ENCODE measurements at regions not wholly inside any gene's neighbourhood (a gene's known extent, or its start where the extent isn't known, plus 50 kb on each side); places are given as distances from the start of the nearest gene placed in this dataset.

DNA sequence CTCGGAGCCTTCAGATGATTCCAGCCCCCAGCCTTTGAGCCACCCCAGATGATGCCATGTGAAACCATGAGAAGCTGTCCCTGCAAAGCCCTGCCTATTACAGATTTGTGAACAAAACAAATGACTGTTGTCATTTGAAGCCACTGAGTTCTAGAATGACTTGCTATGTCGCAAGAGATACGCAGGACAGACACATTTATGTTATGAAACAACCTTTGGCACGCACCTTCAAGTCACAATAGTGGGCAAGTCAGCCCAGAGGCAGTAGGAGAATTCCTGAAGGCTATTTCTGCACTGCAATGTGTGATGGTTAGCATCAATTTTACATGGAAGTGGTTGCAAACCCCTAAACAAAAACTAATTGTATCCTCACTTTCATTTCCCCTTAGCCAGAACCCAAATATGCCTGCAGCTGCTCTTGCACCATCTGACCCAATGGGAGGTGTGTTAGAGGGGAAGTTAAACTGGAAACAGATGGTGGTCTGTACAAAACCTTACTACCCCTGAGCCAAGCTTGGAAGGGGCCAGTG lies 174.4 kb upstream of the ATP6AP2 start:
- Histone ChIP-seq H3K4me1 (ENCODE audit: control insufficient read depth, insufficient read depth, low read length) (no peaks in the 10 kb centered on the region), H3K4me3 (ENCODE audit: low read depth, low read length) (no peak overlapping the region), H3K36me3 (ENCODE audit: control insufficient read depth, insufficient read depth, low read length) (no peaks in the 10 kb centered on the region), H3K27me3 (ENCODE audit: control insufficient read depth, insufficient read depth, low read length) (peaks cover 6% of the 10 kb centered on the region), H3K27ac (ENCODE audit: low read depth, low read length) (no peak overlapping the region), H3K9me3 (ENCODE audit: control insufficient read depth, insufficient read depth, low read length) (peaks cover 3% of the 10 kb centered on the region)
- WGBS (ENCODE audit: insufficient coverage) = 69% methylated on average over 4 of the region's 4 CpGs
- DNase-seq (ENCODE audit: low read depth in 4 of 6, low spot score in 6 of 6) = peak in 2 of 6 donors; percentile 1 to 18

GRCh38 chrX:40405399-40405798 lies 175.4 kb upstream of the ATP6AP2 start:
- Histone ChIP-seq H3K4me1 (ENCODE audit: control insufficient read depth, insufficient read depth, low read length) (no peaks in the 10 kb centered on the region), H3K27me3 (ENCODE audit: control insufficient read depth, insufficient read depth, low read length) (peaks cover 6% of the 10 kb centered on the region), H3K27ac (ENCODE audit: low read depth, low read length) (no peak overlapping the region), H3K4me3 (ENCODE audit: low read depth, low read length) (no peak overlapping the region), H3K9me3 (ENCODE audit: control insufficient read depth, insufficient read depth, low read length) (peaks cover 3% of the 10 kb centered on the region), H3K36me3 (ENCODE audit: control insufficient read depth, insufficient read depth, low read length) (no peaks in the 10 kb centered on the region)
- no peak for DNase-seq (ENCODE audit: low read depth in 4 of 6, low spot score in 6 of 6)
- 100% methylated on average over 1 of the region's 3 CpGs for WGBS (ENCODE audit: insufficient coverage)

GRCh38 chrX:40403757-40404156 lies 177.0 kb upstream of the ATP6AP2 start:
- H3K4me1 ChIP-seq (ENCODE audit: control insufficient read depth, insufficient read depth, low read length) = no peaks in the 10 kb centered on the region
- H3K27me3 ChIP-seq (ENCODE audit: control insufficient read depth, insufficient read depth, low read length) = peaks cover 9% of the 10 kb centered on the region
- no peak overlapping the region for H3K4me3 ChIP-seq (ENCODE audit: low read depth, low read length)
- H3K36me3 ChIP-seq (ENCODE audit: control insufficient read depth, insufficient read depth, low read length) = no peaks in the 10 kb centered on the region
- no CpG with 5 or more reads among the region's 7 CpGs for WGBS (ENCODE audit: insufficient coverage)
- DNase-seq (ENCODE audit: low read depth in 4 of 6, low spot score in 6 of 6) = no peak
- H3K9me3 ChIP-seq (ENCODE audit: control insufficient read depth, insufficient read depth, low read length) = peaks cover under 1% of the 10 kb centered on the region
- no peak overlapping the region for H3K27ac ChIP-seq (ENCODE audit: low read depth, low read length)

DNA sequence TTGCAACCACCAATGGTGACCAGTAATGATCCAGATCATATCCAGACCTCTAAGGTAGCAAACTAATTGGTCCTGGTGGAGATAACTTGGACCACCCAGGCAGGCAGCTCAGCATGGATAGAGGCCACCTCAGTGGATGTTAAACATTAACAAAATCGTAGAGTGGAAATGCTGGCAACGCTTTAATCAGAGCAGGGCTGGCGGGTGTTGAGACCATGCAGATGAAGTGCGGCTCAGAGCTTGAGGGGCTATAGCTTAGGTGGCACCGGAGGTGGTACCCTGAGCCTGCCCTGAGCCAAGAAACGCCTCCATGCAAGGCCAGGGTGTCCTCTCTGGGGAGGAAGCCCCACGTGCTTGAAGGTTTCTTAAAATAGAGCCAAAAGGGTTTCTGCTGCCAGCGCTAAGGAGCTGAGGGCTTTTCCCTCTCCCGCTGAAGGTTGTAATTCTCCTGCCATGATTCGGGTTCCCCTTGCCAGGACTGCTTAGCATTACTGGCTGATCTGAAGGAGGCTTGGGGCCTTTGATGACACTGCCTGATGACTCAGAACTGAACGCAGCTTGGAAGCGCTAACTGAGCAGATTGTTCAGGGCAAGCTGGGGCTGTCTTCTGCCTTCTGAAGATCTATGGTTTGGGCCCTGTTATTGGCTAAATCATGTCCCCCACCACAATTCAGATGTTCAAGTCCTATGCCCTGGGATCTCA lies 177.8 kb upstream of the ATP6AP2 start:
- Histone ChIP-seq H3K27me3 (ENCODE audit: control insufficient read depth, insufficient read depth, low read length) (peaks cover 9% of the 10 kb centered on the region), H3K4me3 (ENCODE audit: low read depth, low read length) (no peak overlapping the region), H3K36me3 (ENCODE audit: control insufficient read depth, insufficient read depth, low read length) (no peaks in the 10 kb centered on the region), H3K27ac (ENCODE audit: low read depth, low read length) (no peak overlapping the region), H3K9me3 (ENCODE audit: control insufficient read depth, insufficient read depth, low read length) (no peaks in the 10 kb centered on the region), H3K4me1 (ENCODE audit: control insufficient read depth, insufficient read depth, low read length) (no peaks in the 10 kb centered on the region)
- whole genome bisulfite sequencing (ENCODE audit: insufficient coverage) = 60% methylated on average over 12 of the region's 12 CpGs
- peak in 1 of 6 donors; percentile 62 for DNase-seq (ENCODE audit: low read depth in 4 of 6, low spot score in 6 of 6)

- no peaks in the 10 kb centered on the region for H3K4me1 ChIP-seq (ENCODE audit: control insufficient read depth, insufficient read depth, low read length)
- no peaks in the 10 kb centered on the region for H3K9me3 ChIP-seq (ENCODE audit: control insufficient read depth, insufficient read depth, low read length)
- DNase-seq (ENCODE audit: low read depth in 4 of 6, low spot score in 6 of 6) = no peak
- H3K27me3 ChIP-seq (ENCODE audit: control insufficient read depth, insufficient read depth, low read length) = peaks cover 3% of the 10 kb centered on the region
- no peak overlapping the region for H3K27ac ChIP-seq (ENCODE audit: low read depth, low read length)
- no peak overlapping the region for H3K4me3 ChIP-seq (ENCODE audit: low read depth, low read length)
- 72% methylated on average over 2 of the region's 2 CpGs for WGBS (ENCODE audit: insufficient coverage)
- no peaks in the 10 kb centered on the region for H3K36me3 ChIP-seq (ENCODE audit: control insufficient read depth, insufficient read depth, low read length)
These were observed 185.7 kb upstream of the ATP6AP2 start for GRCh38 chrX:40395102-40395501.

GRCh38 chrX:40394302-40394701 lies 186.5 kb upstream of the ATP6AP2 start:
- Histone ChIP-seq H3K4me3 (ENCODE audit: low read depth, low read length) (no peak overlapping the region), H3K4me1 (ENCODE audit: control insufficient read depth, insufficient read depth, low read length) (no peaks in the 10 kb centered on the region), H3K9me3 (ENCODE audit: control insufficient read depth, insufficient read depth, low read length) (no peaks in the 10 kb centered on the region), H3K27ac (ENCODE audit: low read depth, low read length) (no peak overlapping the region), H3K36me3 (ENCODE audit: control insufficient read depth, insufficient read depth, low read length) (no peaks in the 10 kb centered on the region), H3K27me3 (ENCODE audit: control insufficient read depth, insufficient read depth, low read length) (peaks cover 3% of the 10 kb centered on the region)
- 85% methylated on average over 4 of the region's 5 CpGs for WGBS (ENCODE audit: insufficient coverage)
- no peak for DNase-seq (ENCODE audit: low read depth in 4 of 6, low spot score in 6 of 6)

DNA sequence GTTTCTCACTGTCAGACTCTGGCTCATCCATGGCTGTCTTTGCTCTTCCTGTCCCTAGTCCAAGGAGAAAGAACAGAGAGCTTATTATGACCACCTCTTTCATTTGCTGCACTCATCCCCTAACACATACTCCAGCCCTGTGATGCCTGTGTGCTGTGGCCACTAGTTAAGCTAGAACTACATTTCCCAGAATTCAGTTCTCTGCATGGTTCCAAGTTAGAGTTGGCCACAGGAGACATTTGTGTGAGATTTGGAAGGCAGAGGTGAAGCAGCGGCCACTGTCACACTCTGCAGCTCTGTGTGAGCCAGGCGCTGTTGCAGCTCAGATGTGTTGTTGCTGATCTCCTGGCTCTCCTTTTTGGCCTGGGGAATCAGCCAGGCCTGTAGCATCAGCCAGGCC lies 188.2 kb upstream of the ATP6AP2 start:
- 73% methylated on average over 2 of the region's 2 CpGs for WGBS (ENCODE audit: insufficient coverage)
- no peaks in the 10 kb centered on the region for H3K9me3 ChIP-seq (ENCODE audit: control insufficient read depth, insufficient read depth, low read length)
- no peaks in the 10 kb centered on the region for H3K36me3 ChIP-seq (ENCODE audit: control insufficient read depth, insufficient read depth, low read length)
- no peak overlapping the region for H3K27ac ChIP-seq (ENCODE audit: low read depth, low read length)
- DNase-seq (ENCODE audit: low read depth in 4 of 6, low spot score in 6 of 6) = peak in 1 of 6 donors; percentile 11
- H3K27me3 ChIP-seq (ENCODE audit: control insufficient read depth, insufficient read depth, low read length) = no peaks in the 10 kb centered on the region
- no peaks in the 10 kb centered on the region for H3K4me1 ChIP-seq (ENCODE audit: control insufficient read depth, insufficient read depth, low read length)
- H3K4me3 ChIP-seq (ENCODE audit: low read depth, low read length) = no peak overlapping the region

DNA sequence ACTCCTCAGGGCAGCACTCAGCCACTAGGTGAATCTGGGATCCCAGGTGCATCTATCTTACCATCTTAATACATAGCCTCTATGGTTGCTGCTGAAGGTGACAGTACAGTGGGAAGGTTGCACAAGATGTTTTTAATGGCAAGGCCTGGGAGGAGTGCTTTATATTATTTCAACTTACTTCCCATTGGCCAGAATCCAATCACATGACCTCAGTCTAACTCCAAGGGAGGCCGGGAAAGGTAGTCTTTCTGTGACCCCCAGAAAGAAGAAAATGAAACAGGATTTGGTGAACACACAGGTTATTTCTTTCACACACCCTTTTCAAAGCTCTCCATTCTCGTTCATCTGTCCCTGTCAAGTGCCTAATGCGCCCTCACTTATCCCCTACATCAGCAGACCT lies 189.1 kb upstream of the ATP6AP2 start:
- WGBS (ENCODE audit: insufficient coverage) = no CpG with 5 or more reads among the region's 3 CpGs
- Histone ChIP-seq H3K4me1 (ENCODE audit: control insufficient read depth, insufficient read depth, low read length) (no peaks in the 10 kb centered on the region), H3K27me3 (ENCODE audit: control insufficient read depth, insufficient read depth, low read length) (no peaks in the 10 kb centered on the region), H3K36me3 (ENCODE audit: control insufficient read depth, insufficient read depth, low read length) (no peaks in the 10 kb centered on the region), H3K4me3 (ENCODE audit: low read depth, low read length) (no peak overlapping the region), H3K9me3 (ENCODE audit: control insufficient read depth, insufficient read depth, low read length) (no peaks in the 10 kb centered on the region), H3K27ac (ENCODE audit: low read depth, low read length) (no peak overlapping the region)
- DNase-seq (ENCODE audit: low read depth in 4 of 6, low spot score in 6 of 6) = no peak

GRCh38 chrX:40389555-40389954 lies 191.2 kb upstream of the ATP6AP2 start:
- WGBS (ENCODE audit: insufficient coverage) = 71% methylated on average over 2 of the region's 2 CpGs
- Histone ChIP-seq H3K27ac (ENCODE audit: low read depth, low read length) (no peak overlapping the region), H3K27me3 (ENCODE audit: control insufficient read depth, insufficient read depth, low read length) (no peaks in the 10 kb centered on the region), H3K9me3 (ENCODE audit: control insufficient read depth, insufficient read depth, low read length) (no peaks in the 10 kb centered on the region), H3K4me1 (ENCODE audit: control insufficient read depth, insufficient read depth, low read length) (no peaks in the 10 kb centered on the region), H3K36me3 (ENCODE audit: control insufficient read depth, insufficient read depth, low read length) (no peaks in the 10 kb centered on the region), H3K4me3 (ENCODE audit: low read depth, low read length) (no peak overlapping the region)
- no peak for DNase-seq (ENCODE audit: low read depth in 4 of 6, low spot score in 6 of 6)

DNA sequence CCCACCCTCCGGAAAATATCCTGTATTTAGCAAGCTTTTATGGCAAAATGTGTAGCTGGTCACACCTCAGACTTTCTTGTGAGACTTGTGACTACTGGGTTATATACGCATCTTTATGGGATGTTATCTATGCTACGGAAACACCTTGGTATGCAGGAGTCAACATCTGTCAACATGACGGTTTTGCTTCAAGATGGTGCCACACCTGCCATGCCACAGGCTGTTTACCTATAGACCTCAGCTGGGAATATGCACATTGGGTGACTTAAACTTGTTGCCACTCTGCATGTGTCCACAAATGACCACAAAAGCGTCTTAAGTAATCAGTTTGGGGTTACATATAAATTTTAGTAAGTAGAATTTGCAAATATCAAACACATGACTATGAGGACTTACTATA lies 192.3 kb upstream of the ATP6AP2 start:
- H3K4me1 ChIP-seq (ENCODE audit: control insufficient read depth, insufficient read depth, low read length) = no peaks in the 10 kb centered on the region
- H3K27me3 ChIP-seq (ENCODE audit: control insufficient read depth, insufficient read depth, low read length) = no peaks in the 10 kb centered on the region
- no peaks in the 10 kb centered on the region for H3K9me3 ChIP-seq (ENCODE audit: control insufficient read depth, insufficient read depth, low read length)
- 95% methylated on average over 4 of the region's 5 CpGs for WGBS (ENCODE audit: insufficient coverage)
- H3K36me3 ChIP-seq (ENCODE audit: control insufficient read depth, insufficient read depth, low read length) = no peaks in the 10 kb centered on the region
- H3K27ac ChIP-seq (ENCODE audit: low read depth, low read length) = no peak overlapping the region
- no peak for DNase-seq (ENCODE audit: low read depth in 4 of 6, low spot score in 6 of 6)
- H3K4me3 ChIP-seq (ENCODE audit: low read depth, low read length) = no peak overlapping the region

Measured in spinal cord (tissue), 9 donors.